HL-60 (cell line): ENCODE measurements at regions not wholly inside any gene's neighbourhood (a gene's known extent, or its start where the extent isn't known, plus 50 kb on each side); places are given as distances from the start of the nearest gene placed in this dataset.
A peak's percentile ranks its signal among the peaks of the same experiment; 100 is the strongest.

ENCODE experiments used
- DNase-seq, 2 experiments: peaks; one replicate each; pipeline ENCODE4 v3.0.0-alpha.2; 2010 to 2020; ENCODE audit warnings: low read depth in 1 of 2, low spot score in 1 of 2
- H3K27ac ChIP-seq: fragments of 250-450 bp; sonication (Bioruptor Pico); replicated peaks from 2 replicates; pipeline ENCODE4 v1.5.1; 2020; ENCODE audit warnings: mild to moderate bottlenecking, moderate library complexity
- H3K27me3 ChIP-seq: fragments of 250-450 bp; sonication (Bioruptor Pico); 2 replicates; pipeline ENCODE4 v1.5.1; 2021; ENCODE audit warnings: mild to moderate bottlenecking, moderate library complexity; ENCODE audit not compliant: insufficient read depth, poor library complexity, severe bottlenecking
- H3K4me3 ChIP-seq: replicated peaks from 2 replicates; pipeline ENCODE4 v1.5.1; 2011; ENCODE audit warnings: mild to moderate bottlenecking, control low read depth, low read length; ENCODE audit not compliant: insufficient read depth
- CTCF ChIP-seq: IDR thresholded peaks from one replicate; pipeline ENCODE4 v1.5.1; 2011; ENCODE audit warnings: low read length, control low read depth, inconsistent platforms; ENCODE audit not compliant: insufficient read depth
- GABPA ChIP-seq: IDR thresholded peaks from 2 replicates; pipeline ENCODE4 v1.6.1; 2012; ENCODE audit warnings: low read depth
- POLR2AphosphoS5 ChIP-seq: IDR thresholded peaks from 2 replicates; pipeline ENCODE4 v1.6.1; 2012; ENCODE audit warnings: low read depth
- REST ChIP-seq: IDR thresholded peaks from 2 replicates; pipeline ENCODE4 v1.6.1; 2012; ENCODE audit warnings: low read depth; ENCODE audit not compliant: insufficient replicate concordance
- SPI1 ChIP-seq: IDR thresholded peaks from 2 replicates; pipeline ENCODE4 v1.6.1; 2012; ENCODE audit warnings: low read depth, mild to moderate bottlenecking, borderline replicate concordance

GRCh38 chr13:50668049-50668448 lies 175.4 kb downstream of the DLEU7 start:
- no peak for TF ChIP-seq CTCF
- TF ChIP-seq SPI1: peak; percentile 29; the same call in 1 of the 2 replicates
- no peak for TF ChIP-seq REST
- no peak for TF ChIP-seq GABPA
- peak; percentile 28; the same call in 1 of the 2 replicates for TF ChIP-seq POLR2AphosphoS5
- H3K4me3 ChIP-seq: no peak overlapping the region
- H3K27me3 ChIP-seq: no peaks in the 10 kb centered on the region
- no peak overlapping the region for H3K27ac ChIP-seq
- DNase-seq: peak; percentile 17 to 78

- TF ChIP-seq SPI1 (no peak), POLR2AphosphoS5 (no peak), CTCF (no peak), GABPA (no peak), REST (no peak)
- no peak for DNase-seq
- H3K27me3 ChIP-seq: no peaks in the 10 kb centered on the region
- no peak overlapping the region for H3K27ac ChIP-seq
- no peak overlapping the region for H3K4me3 ChIP-seq
Measured at GRCh38 chr13:50668691-50669271, 174.7 kb downstream of the DLEU7 start.

- no peak overlapping the region for H3K27ac ChIP-seq
- no peak for DNase-seq
- H3K27me3 ChIP-seq: no peaks in the 10 kb centered on the region
- TF ChIP-seq GABPA: no peak
- TF ChIP-seq SPI1: no peak
- no peak for TF ChIP-seq CTCF
- TF ChIP-seq POLR2AphosphoS5: no peak
- no peak for TF ChIP-seq REST
- H3K4me3 ChIP-seq: no peak overlapping the region
Measured at GRCh38 chr13:50670272-50670671, 173.2 kb downstream of the DLEU7 start.
